Adrenal gland (tissue), 5 donors: ENCODE measurements at regions not wholly inside any gene's neighbourhood (a gene's known extent, or its start where the extent isn't known, plus 50 kb on each side); places are given as distances from the start of the nearest gene placed in this dataset.

Experiments
- CTCF ChIP-seq, 6 experiments: fragments of 450-650 bp in 4 of 6; fragments of 200-600 bp in 2 of 6; sonication (generic) in 1 of 6; IDR thresholded peaks; 1 replicate in 5 of 6; 2 replicates in 1 of 6; pipeline versions ENCODE4 v1.5.1 to v1.8.0; 2016 to 2021; ENCODE audit warnings: antibody characterized with exemption in 6 of 6, mild to moderate bottlenecking in 2 of 6, moderate library complexity in 1 of 6
- POLR2A ChIP-seq, 2 donors: fragments of 450-650 bp; IDR thresholded peaks; one replicate each; pipeline ENCODE4 v1.6.1; 2017; ENCODE audit warnings: antibody characterized with exemption in 2 of 2, mild to moderate bottlenecking in 2 of 2, moderate library complexity in 1 of 2
- donor health status: DM: no; HTN: no; CAD: no.

- TF ChIP-seq CTCF (IDR thresholded peaks at IDR 0.05) (no peak), POLR2A (IDR thresholded peaks at IDR 0.05) (no peak)
These were observed 195.0 kb upstream of the CPHXL start for GRCh38 chr16:75921281-75921680.
